ENCODE measurements at regions not wholly inside any gene's neighbourhood (a gene's known extent, or its start where the extent isn't known, plus 50 kb on each side); places are given as distances from the start of the nearest gene placed in this dataset.

- H3K4me1 ChIP-seq (ENCODE audit: insufficient read depth, low read length, poor library complexity, severe bottlenecking): peaks cover 5% of the 10 kb centered on the region
- no peak overlapping the region for H3K4me3 ChIP-seq (ENCODE audit: low read length, poor library complexity, severe bottlenecking)
- TF ChIP-seq EZH2phosphoT487 (IDR thresholded peaks at IDR 0.05; ENCODE audit: borderline replicate concordance): no peak
- TF ChIP-seq CTCF (conservative IDR thresholded peaks at IDR 0.05; ENCODE audit: low read length): no peak
- H3K79me2 ChIP-seq (ENCODE audit: insufficient read depth, low read length): no peaks in the 10 kb centered on the region
- no peak overlapping the region for H2AFZ ChIP-seq (ENCODE audit: low read length)
- H3K27me3 ChIP-seq (ENCODE audit: insufficient read depth, low read length, poor library complexity, severe bottlenecking): no peaks in the 10 kb centered on the region
- H3K36me3 ChIP-seq (ENCODE audit: insufficient read depth, low read length): no peaks in the 10 kb centered on the region
- no peak overlapping the region for H3K9ac ChIP-seq (ENCODE audit: low read depth, low read length, poor library complexity, severe bottlenecking)
- H3K9me2 ChIP-seq (replicated peaks; ENCODE audit: low read depth, low read length): no peaks in the 10 kb centered on the region
- H3K4me2 ChIP-seq (ENCODE audit: low read depth, low read length, poor library complexity, severe bottlenecking): no peak overlapping the region
- no peaks in the 10 kb centered on the region for H3K9me3 ChIP-seq (ENCODE audit: insufficient read depth, low read depth, low read length)
- no peaks in the 10 kb centered on the region for H3F3A ChIP-seq (ENCODE audit: low read depth)
- no peaks in the 10 kb centered on the region for H4K20me1 ChIP-seq (ENCODE audit: insufficient read depth, low read length, poor library complexity, severe bottlenecking)
Measured at GRCh38 chr4:77501240-77501639, 104.4 kb upstream of the CXCL13 start.

- H3K36me3 ChIP-seq (ENCODE audit: insufficient read depth, low read length): no peaks in the 10 kb centered on the region
- no peak overlapping the region for H3K9ac ChIP-seq (ENCODE audit: low read depth, low read length, poor library complexity, severe bottlenecking)
- no peaks in the 10 kb centered on the region for H3K79me2 ChIP-seq (ENCODE audit: insufficient read depth, low read length)
- H3K9me3 ChIP-seq (ENCODE audit: insufficient read depth, low read depth, low read length): no peaks in the 10 kb centered on the region
- no peaks in the 10 kb centered on the region for H4K20me1 ChIP-seq (ENCODE audit: insufficient read depth, low read length, poor library complexity, severe bottlenecking)
- H3K4me3 ChIP-seq (ENCODE audit: low read length, poor library complexity, severe bottlenecking): no peak overlapping the region
- no peak overlapping the region for H2AFZ ChIP-seq (ENCODE audit: low read length)
- H3K9me2 ChIP-seq (replicated peaks; ENCODE audit: low read depth, low read length): no peaks in the 10 kb centered on the region
- no peak overlapping the region for H3K4me2 ChIP-seq (ENCODE audit: low read depth, low read length, poor library complexity, severe bottlenecking)
- H3K27me3 ChIP-seq (ENCODE audit: insufficient read depth, low read length, poor library complexity, severe bottlenecking): no peaks in the 10 kb centered on the region
- TF ChIP-seq EZH2phosphoT487 (IDR thresholded peaks at IDR 0.05; ENCODE audit: borderline replicate concordance): no peak
- no peak for TF ChIP-seq CTCF (conservative IDR thresholded peaks at IDR 0.05; ENCODE audit: low read length)
- no peaks in the 10 kb centered on the region for H3F3A ChIP-seq (ENCODE audit: low read depth)
- H3K4me1 ChIP-seq (ENCODE audit: insufficient read depth, low read length, poor library complexity, severe bottlenecking): no peaks in the 10 kb centered on the region
Measured at GRCh38 chr4:77501851-77502250, 103.8 kb upstream of the CXCL13 start.

DNA sequence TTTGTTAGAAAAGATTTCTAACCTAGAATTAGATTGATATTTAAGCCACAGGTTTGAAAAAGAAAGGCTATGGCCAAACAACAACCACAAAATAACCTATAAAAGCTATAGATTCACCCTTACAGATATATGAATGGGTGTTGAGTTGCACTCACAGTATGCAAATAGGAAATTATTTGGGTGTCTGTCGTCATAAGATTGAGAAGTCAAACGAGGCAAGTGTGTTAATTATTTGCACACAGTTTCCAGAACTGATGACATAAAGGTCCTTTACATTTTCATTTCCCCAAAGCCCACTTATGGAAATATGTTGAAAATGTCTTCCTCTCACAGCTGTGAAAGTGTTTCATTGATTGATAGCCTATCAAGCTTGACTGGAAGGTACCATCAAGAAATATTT, 101.2 kb upstream of the CXCL13 start:
- H3K36me3 ChIP-seq (ENCODE audit: insufficient read depth, low read length): no peaks in the 10 kb centered on the region
- H4K20me1 ChIP-seq (ENCODE audit: insufficient read depth, low read length, poor library complexity, severe bottlenecking): no peaks in the 10 kb centered on the region
- no peak overlapping the region for H3K4me2 ChIP-seq (ENCODE audit: low read depth, low read length, poor library complexity, severe bottlenecking)
- no peaks in the 10 kb centered on the region for H3K9me3 ChIP-seq (ENCODE audit: insufficient read depth, low read depth, low read length)
- no peaks in the 10 kb centered on the region for H3K79me2 ChIP-seq (ENCODE audit: insufficient read depth, low read length)
- H3K27me3 ChIP-seq (ENCODE audit: insufficient read depth, low read length, poor library complexity, severe bottlenecking): no peaks in the 10 kb centered on the region
- no peak overlapping the region for H2AFZ ChIP-seq (ENCODE audit: low read length)
- TF ChIP-seq CTCF (conservative IDR thresholded peaks at IDR 0.05; ENCODE audit: low read length) (no peak), EZH2phosphoT487 (IDR thresholded peaks at IDR 0.05; ENCODE audit: borderline replicate concordance) (no peak)
- no peaks in the 10 kb centered on the region for H3K9me2 ChIP-seq (replicated peaks; ENCODE audit: low read depth, low read length)
- no peak overlapping the region for H3K9ac ChIP-seq (ENCODE audit: low read depth, low read length, poor library complexity, severe bottlenecking)
- no peaks in the 10 kb centered on the region for H3K4me1 ChIP-seq (ENCODE audit: insufficient read depth, low read length, poor library complexity, severe bottlenecking)
- H3F3A ChIP-seq (ENCODE audit: low read depth): no peaks in the 10 kb centered on the region
- H3K4me3 ChIP-seq (ENCODE audit: low read length, poor library complexity, severe bottlenecking): no peak overlapping the region

Measured in Loucy (cell line).